ENCODE measurements at regions not wholly inside any gene's neighbourhood (a gene's known extent, or its start where the extent isn't known, plus 50 kb on each side); places are given as distances from the start of the nearest gene placed in this dataset.

- no peak for TF ChIP-seq HOXD1 (CRISPR knock-in tag; IDR thresholded peaks at IDR 0.05)
- TF ChIP-seq ZNF512B (CRISPR knock-in tag; IDR thresholded peaks at IDR 0.05; ENCODE audit: borderline replicate concordance), result no peak
- TF ChIP-seq ZNF121 (CRISPR knock-in tag; IDR thresholded peaks at IDR 0.05), result peak; percentile 13; the same call in 1 of the 2 replicates
- no peak for TF ChIP-seq ARNT (IDR thresholded peaks at IDR 0.05)
- TF ChIP-seq BRF2 (CRISPR knock-in tag; IDR thresholded peaks at IDR 0.05), result 0 out of 2 replicates have a peak, but pooled peaks have one; percentile 38
- no peak for TF ChIP-seq THYN1 (CRISPR knock-in tag; IDR thresholded peaks at IDR 0.05; ENCODE audit: borderline replicate concordance, low read depth)
- TF ChIP-seq ATF4 (CRISPR knock-in tag; IDR thresholded peaks at IDR 0.05), result no peak
- TF ChIP-seq ZNF607 (CRISPR knock-in tag; IDR thresholded peaks at IDR 0.05; ENCODE audit: borderline replicate concordance), result no peak; the same call in 1 of the 2 replicates
- TF ChIP-seq POLR2A (IDR thresholded peaks at IDR 0.05; ENCODE audit: insufficient read depth in 1 of 2, low read depth in 2 of 2, low read length in 2 of 2), result no peak
- no peak for TF ChIP-seq FOXK1 (CRISPR knock-in tag; IDR thresholded peaks at IDR 0.05; ENCODE audit: borderline replicate concordance, low read depth)
- TF ChIP-seq U2AF2 (IDR thresholded peaks at IDR 0.05; ENCODE audit: low read depth, low read length), result no peak
- TF ChIP-seq ZNF256 (CRISPR knock-in tag; conservative IDR thresholded peaks at IDR 0.05), result no peak
- TF ChIP-seq ZFP1 (CRISPR knock-in tag; IDR thresholded peaks at IDR 0.05), result no peak
- TF ChIP-seq ZNF12 (CRISPR knock-in tag; IDR thresholded peaks at IDR 0.05), result no peak
- TF ChIP-seq ZNF569 (CRISPR knock-in tag; IDR thresholded peaks at IDR 0.05; ENCODE audit: borderline replicate concordance), result no peak
- TF ChIP-seq NFE2 (CRISPR knock-in tag; IDR thresholded peaks at IDR 0.05), result no peak
- TF ChIP-seq HHEX (CRISPR knock-in tag; IDR thresholded peaks at IDR 0.05), result no peak
- TF ChIP-seq GATAD1 (CRISPR knock-in tag; IDR thresholded peaks at IDR 0.05), result no peak
- TF ChIP-seq HMGXB3 (CRISPR knock-in tag; IDR thresholded peaks at IDR 0.05; ENCODE audit: borderline replicate concordance), result no peak
- no peak for TF ChIP-seq ZBTB25 (CRISPR knock-in tag; IDR thresholded peaks at IDR 0.05)
Observed at GRCh38 chr16:85385463-85386331, 227.4 kb upstream of the GSE1 start (continued).
